GM12878 (cell line): ENCODE measurements at regions not wholly inside any gene's neighbourhood (a gene's known extent, or its start where the extent isn't known, plus 50 kb on each side); places are given as distances from the start of the nearest gene placed in this dataset.

Source experiments
- ATAC-seq: fragments of 200-7000 bp; cut with Tn5 transposase; 3 replicates; pipeline ENCODE4 v1.9.1; 2020; ENCODE audit warnings: mild to moderate bottlenecking, moderate library complexity
- BruUV-seq: library from RNA; stranded (reverse); fragments of 400-500 nt; replicated peaks from 2 replicates; lab custom pipeline; 2021; lab: Mats Ljungman, UMichigan
- CTCF ChIA-PET: fragments of 300-600 bp; sonication (Branson Sonifier 250); formaldehyde crosslinking; extraction: SDS; loops from one replicate; lab custom pipeline; 2021; ENCODE audit warnings: inconsistent platforms; lab: Yijun Ruan, JAX
- POLR2A ChIA-PET: fragments of 350-600 bp; formaldehyde crosslinking; extraction: SDS; loops from one replicate; lab custom pipeline; 2021; ENCODE audit warnings: inconsistent platforms; lab: Charles Lee
- RAD21 ChIA-PET: fragments of 300-600 bp; sonication (Branson Sonifier 250); formaldehyde crosslinking; loops from one replicate; lab custom pipeline; 2023; ENCODE audit warnings: antibody characterized with exemption; ENCODE audit not compliant: unreplicated experiment; lab: Charles Lee
- SMC1A ChIA-PET: fragments of 300-600 bp; sonication (Branson Sonifier 250); formaldehyde crosslinking; loops from one replicate; lab custom pipeline; 2023; ENCODE audit not compliant: unreplicated experiment, uncharacterized antibody; lab: Charles Lee
- DNase-seq: peaks from one replicate; pipeline ENCODE4 v3.0.0-alpha.2; 2011; ENCODE audit warnings: low read depth, low spot score
- FAIRE-seq: peaks from 3 replicates; lab custom pipeline; 2011; peaks lifted over from hg19 to GRCh38; lab: Jason Lieb, UNC
- H2AFZ ChIP-seq: 2 replicates; pipeline ENCODE4 v1.6.0; 2011; ENCODE audit warnings: low read depth, low read length, control low read depth; ENCODE audit not compliant: control insufficient read depth
- H3K27ac ChIP-seq: 2 replicates; pipeline ENCODE4 v1.5.1; 2011; ENCODE audit warnings: control low read depth; ENCODE audit not compliant: control insufficient read depth, insufficient read depth
- H3K27me3 ChIP-seq, 2 experiments: replicated peaks in 1 of 2; 2 replicates each; pipeline versions ENCODE4 v1.6.0 to v1.6.1; 2011; ENCODE audit warnings: low read length in 1 of 2; ENCODE audit not compliant: control insufficient read depth in 2 of 2, insufficient read depth in 2 of 2
- H3K36me3 ChIP-seq, 2 experiments: 2 replicates each; pipeline ENCODE4 v1.5.1; 2011; ENCODE audit warnings: low read length in 1 of 2; ENCODE audit not compliant: control insufficient read depth in 2 of 2, insufficient read depth in 2 of 2
- H3K4me1 ChIP-seq: 2 replicates; pipeline ENCODE4 v1.6.1; 2011; ENCODE audit warnings: mild to moderate bottlenecking, low read length, moderate library complexity, mixed read lengths; ENCODE audit not compliant: control insufficient read depth, insufficient read depth
- H3K4me2 ChIP-seq: 2 replicates; pipeline ENCODE4 v1.6.0; 2011; ENCODE audit warnings: control low read depth; ENCODE audit not compliant: control insufficient read depth, insufficient read depth
- H3K4me3 ChIP-seq: fragments of 200-600 bp; sonication (generic); 2 replicates; pipeline ENCODE4 v1.5.1; 2016
- H3K79me2 ChIP-seq: 2 replicates; pipeline ENCODE4 v1.6.0; 2011; ENCODE audit warnings: low read length; ENCODE audit not compliant: control insufficient read depth, insufficient read depth
- H3K9ac ChIP-seq: 2 replicates; pipeline ENCODE4 v1.8.0; 2011; ENCODE audit warnings: low read length, control low read depth, mixed read lengths; ENCODE audit not compliant: control insufficient read depth, insufficient read depth
- H3K9me3 ChIP-seq: replicated peaks from 3 replicates; pipeline ENCODE4 v1.5.1; 2011; ENCODE audit warnings: mild to moderate bottlenecking, low read length; ENCODE audit not compliant: control insufficient read depth, insufficient read depth
- H4K20me1 ChIP-seq: 2 replicates; pipeline ENCODE4 v1.6.0; 2011; ENCODE audit not compliant: control insufficient read depth, insufficient read depth
- CBX3 ChIP-seq: fragments of 200-600 bp; sonication (generic); IDR thresholded peaks from 2 replicates; pipeline ENCODE4 v1.6.1; 2016; ENCODE audit warnings: low read depth, borderline replicate concordance
- ETV6 ChIP-seq, 2 experiments: fragments of 450-650 bp in 1 of 2; IDR thresholded peaks in 1 of 2; conservative IDR thresholded peaks in 1 of 2; 2 replicates each; pipeline ENCODE4 v1.6.1; 2014; ENCODE audit warnings: antibody characterized with exemption in 1 of 2, borderline replicate concordance in 1 of 2, low read depth in 1 of 2, mild to moderate bottlenecking in 1 of 2, moderate library complexity in 1 of 2
- FOS ChIP-seq: IDR thresholded peaks from 3 replicates; pipeline ENCODE4 v1.6.1; 2011; ENCODE audit warnings: borderline replicate concordance; ENCODE audit not compliant: insufficient read length; ENCODE audit errors: extremely low read depth
- FOXM1 ChIP-seq: IDR thresholded peaks from 2 replicates; pipeline ENCODE4 v1.6.1; 2012; ENCODE audit warnings: low read depth, mild to moderate bottlenecking, inconsistent platforms, low read length, moderate library complexity
- JUNB ChIP-seq: IDR thresholded peaks from 2 replicates; pipeline ENCODE4 v1.6.1; 2016; ENCODE audit warnings: antibody characterized with exemption, mild to moderate bottlenecking
- NFXL1 ChIP-seq: fragments of 450-650 bp; IDR thresholded peaks from 2 replicates; pipeline ENCODE4 v1.6.1; 2017; ENCODE audit warnings: antibody characterized with exemption, mild to moderate bottlenecking, borderline replicate concordance
- NRF1 ChIP-seq: conservative IDR thresholded peaks from 2 replicates; pipeline ENCODE4 v1.6.1; 2011; ENCODE audit warnings: mild to moderate bottlenecking, low read depth, low read length, improper control_type of control experiment
- PAX8 ChIP-seq: fragments of 450-650 bp; IDR thresholded peaks from 2 replicates; pipeline ENCODE4 v1.6.1; 2017; ENCODE audit warnings: mild to moderate bottlenecking, moderate library complexity
- SIN3A ChIP-seq: IDR thresholded peaks from 2 replicates; pipeline ENCODE4 v1.6.1; 2012; ENCODE audit warnings: low read depth, low read length, improper control_type of control experiment
- ZNF274 ChIP-seq: IDR thresholded peaks from one replicate; pipeline ENCODE4 v1.8.0; 2011; ENCODE audit not compliant: insufficient read length, insufficient read depth
- WGBS: methylation state at CpG from one replicate; pipeline ENCODE4 v1.1.6; 2016; ENCODE audit warnings: low lambda C conversion rate; ENCODE audit not compliant: insufficient replicate concordance, insufficient coverage; ENCODE audit errors: missing lambda C conversion rate; 5-methylcytosine and 5-hydroxymethylcytosine counted together
- in situ Hi-C: fragments of 300-500 bp; cut with MboI; formaldehyde crosslinking; loops from 9 replicates; pipeline ENCODE4 v1.14.3; 2018; ENCODE audit warnings: mixed read lengths
- intact Hi-C: fragments of 100-400 bp; cut with micrococcal nuclease; formaldehyde crosslinking; loops from one replicate; pipeline ENCODE4 v1.14.2; 2022; ENCODE audit not compliant: unreplicated experiment
- TF ChIP-seq, protein P1 (sequence below): fragments of 150-350 bp; IDR thresholded peaks from 2 replicates; pipeline ENCODE4 v1.6.1; 2014; ENCODE audit warnings: mild to moderate bottlenecking, low read depth, low read length
- TF ChIP-seq, protein P2 (sequence below): IDR thresholded peaks from 2 replicates; pipeline ENCODE4 v1.6.1; 2012; ENCODE audit warnings: low read depth, low read length, improper control_type of control experiment
- TF ChIP-seq, protein P3 (sequence below): fragments of 450-650 bp; IDR thresholded peaks from 2 replicates; pipeline ENCODE4 v1.6.1; 2016; ENCODE audit warnings: mild to moderate bottlenecking

DNA sequence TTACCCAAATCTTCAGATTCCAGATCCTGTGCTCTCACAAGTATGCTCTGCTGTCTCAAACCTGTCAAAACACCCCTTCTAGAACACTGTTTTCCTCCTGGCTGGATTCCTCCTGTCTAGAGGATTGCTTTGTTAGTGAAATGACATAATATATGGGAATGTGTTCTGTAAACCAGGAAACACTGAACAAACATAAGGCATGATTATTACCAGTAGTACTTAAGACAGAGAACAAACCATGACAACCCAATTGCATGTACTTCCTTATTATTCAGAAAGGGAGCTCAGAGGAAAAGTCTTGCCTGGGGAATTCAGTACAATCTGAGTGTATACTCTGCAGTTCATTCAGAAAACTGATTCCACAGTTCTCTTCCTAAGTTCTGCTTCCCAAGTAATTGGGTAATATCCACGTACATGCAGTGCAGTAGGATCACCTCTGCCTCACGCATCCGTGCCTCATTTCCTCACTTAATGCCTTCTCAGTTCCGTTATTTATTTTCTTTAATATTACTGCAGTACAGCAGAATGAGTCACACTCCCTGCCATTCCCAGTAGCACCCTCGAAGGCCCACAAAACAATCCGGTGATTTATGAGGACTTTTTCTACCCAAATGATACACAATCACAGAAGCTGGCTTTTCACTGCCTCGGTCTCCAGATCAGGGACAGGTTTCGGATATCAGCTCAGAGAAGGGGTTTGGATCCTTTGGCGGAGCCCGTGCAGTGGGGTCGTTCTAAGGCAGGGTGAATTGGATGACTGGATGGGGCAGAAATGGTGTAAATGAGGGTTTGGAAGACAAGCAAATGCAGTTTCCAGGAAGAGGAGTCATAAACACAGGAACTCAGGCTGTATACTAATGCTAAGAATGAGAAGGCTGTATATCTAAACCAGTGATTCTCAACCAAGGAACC is 896.9 kb downstream of the KCNA4 start:
- Histone ChIP-seq H3K27me3 (no peaks in the 10 kb centered on the region), H3K4me3 (no peak overlapping the region), H4K20me1 (no peaks in the 10 kb centered on the region), H3K79me2 (no peaks in the 10 kb centered on the region), H3K4me2 (no peak overlapping the region), H3K9me3 (no peaks in the 10 kb centered on the region), H3K27ac (no peak overlapping the region), H3K4me1 (no peaks in the 10 kb centered on the region), H3K9ac (no peak overlapping the region), H2AFZ (no peak overlapping the region), H3K36me3 (no peaks in the 10 kb centered on the region)
- POLR2A ChIA-PET: no interaction called here
- no peak for ATAC-seq
- in situ Hi-C loops: no loop called here
- DNase-seq: no peak
- RAD21 ChIA-PET: no interaction called here
- CTCF ChIA-PET: no interaction called here
- BruUV-seq: no TSS peak
- intact Hi-C loops: no loop called here
- SMC1A ChIA-PET: no interaction called here
- WGBS: 20% methylated on average over 11 of the region's 11 CpGs
- TF ChIP-seq FOS: no peak
- FAIRE-seq: no peak

DNA sequence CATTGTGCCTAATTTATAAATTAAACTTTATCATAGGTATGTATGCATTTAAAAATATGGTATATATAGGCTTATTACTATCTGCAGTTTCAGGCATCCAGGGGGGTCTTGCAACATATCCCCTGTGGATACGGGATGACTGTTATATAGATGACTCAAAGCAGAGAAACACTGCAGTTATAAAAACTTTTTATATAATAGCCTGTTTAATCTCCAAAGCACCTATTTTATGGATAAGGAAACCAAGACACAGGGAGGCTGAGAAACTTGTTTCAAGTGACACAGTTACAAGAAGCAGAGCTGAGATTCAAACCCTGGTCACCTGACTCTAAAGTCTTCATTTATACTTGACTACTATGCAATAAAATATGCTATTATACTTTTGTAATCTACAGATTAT is 897.7 kb downstream of the KCNA4 start:
- WGBS: 0% methylated on average over 1 of the region's 1 CpG
- no peaks in the 10 kb centered on the region for H3K79me2 ChIP-seq
- H3K27me3 ChIP-seq: no peaks in the 10 kb centered on the region
- H3K4me2 ChIP-seq: no peak overlapping the region
- no peak overlapping the region for H3K27ac ChIP-seq
- POLR2A ChIA-PET: no interaction called here
- CTCF ChIA-PET: no interaction called here
- no peak overlapping the region for H3K4me3 ChIP-seq
- no peaks in the 10 kb centered on the region for H3K4me1 ChIP-seq
- intact Hi-C loops: no loop called here
- no peak overlapping the region for H2AFZ ChIP-seq
- RAD21 ChIA-PET: no interaction called here
- H3K9ac ChIP-seq: no peak overlapping the region
- FAIRE-seq (no peak), DNase-seq (no peak), ATAC-seq (no peak)
- H4K20me1 ChIP-seq: no peaks in the 10 kb centered on the region
- no peaks in the 10 kb centered on the region for H3K36me3 ChIP-seq
- SMC1A ChIA-PET: no interaction called here
- in situ Hi-C loops: no loop called here
- no peaks in the 10 kb centered on the region for H3K9me3 ChIP-seq
- no TSS peak for BruUV-seq
- no peak for TF ChIP-seq SIN3A
- TF ChIP-seq NRF1: no peak
- TF ChIP-seq, protein P1, sequence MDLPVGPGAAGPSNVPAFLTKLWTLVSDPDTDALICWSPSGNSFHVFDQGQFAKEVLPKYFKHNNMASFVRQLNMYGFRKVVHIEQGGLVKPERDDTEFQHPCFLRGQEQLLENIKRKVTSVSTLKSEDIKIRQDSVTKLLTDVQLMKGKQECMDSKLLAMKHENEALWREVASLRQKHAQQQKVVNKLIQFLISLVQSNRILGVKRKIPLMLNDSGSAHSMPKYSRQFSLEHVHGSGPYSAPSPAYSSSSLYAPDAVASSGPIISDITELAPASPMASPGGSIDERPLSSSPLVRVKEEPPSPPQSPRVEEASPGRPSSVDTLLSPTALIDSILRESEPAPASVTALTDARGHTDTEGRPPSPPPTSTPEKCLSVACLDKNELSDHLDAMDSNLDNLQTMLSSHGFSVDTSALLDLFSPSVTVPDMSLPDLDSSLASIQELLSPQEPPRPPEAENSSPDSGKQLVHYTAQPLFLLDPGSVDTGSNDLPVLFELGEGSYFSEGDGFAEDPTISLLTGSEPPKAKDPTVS: no peak
- no peak for TF ChIP-seq JUNB
- no peak for TF ChIP-seq ZNF274
- TF ChIP-seq NFXL1: no peak
- TF ChIP-seq ETV6 (conservative IDR thresholded peaks at IDR 0.05 in 1 of 2, IDR thresholded peaks at IDR 0.05 in 1 of 2; ENCODE audit: borderline replicate concordance in 1 of 2, low read depth in 1 of 2): no peak
- TF ChIP-seq PAX8: no peak
- TF ChIP-seq CBX3: no peak
- TF ChIP-seq FOXM1: no peak
- TF ChIP-seq, protein P2, sequence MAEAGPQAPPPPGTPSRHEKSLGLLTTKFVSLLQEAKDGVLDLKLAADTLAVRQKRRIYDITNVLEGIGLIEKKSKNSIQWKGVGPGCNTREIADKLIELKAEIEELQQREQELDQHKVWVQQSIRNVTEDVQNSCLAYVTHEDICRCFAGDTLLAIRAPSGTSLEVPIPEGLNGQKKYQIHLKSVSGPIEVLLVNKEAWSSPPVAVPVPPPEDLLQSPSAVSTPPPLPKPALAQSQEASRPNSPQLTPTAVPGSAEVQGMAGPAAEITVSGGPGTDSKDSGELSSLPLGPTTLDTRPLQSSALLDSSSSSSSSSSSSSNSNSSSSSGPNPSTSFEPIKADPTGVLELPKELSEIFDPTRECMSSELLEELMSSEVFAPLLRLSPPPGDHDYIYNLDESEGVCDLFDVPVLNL: no peak
- TF ChIP-seq, protein P3, sequence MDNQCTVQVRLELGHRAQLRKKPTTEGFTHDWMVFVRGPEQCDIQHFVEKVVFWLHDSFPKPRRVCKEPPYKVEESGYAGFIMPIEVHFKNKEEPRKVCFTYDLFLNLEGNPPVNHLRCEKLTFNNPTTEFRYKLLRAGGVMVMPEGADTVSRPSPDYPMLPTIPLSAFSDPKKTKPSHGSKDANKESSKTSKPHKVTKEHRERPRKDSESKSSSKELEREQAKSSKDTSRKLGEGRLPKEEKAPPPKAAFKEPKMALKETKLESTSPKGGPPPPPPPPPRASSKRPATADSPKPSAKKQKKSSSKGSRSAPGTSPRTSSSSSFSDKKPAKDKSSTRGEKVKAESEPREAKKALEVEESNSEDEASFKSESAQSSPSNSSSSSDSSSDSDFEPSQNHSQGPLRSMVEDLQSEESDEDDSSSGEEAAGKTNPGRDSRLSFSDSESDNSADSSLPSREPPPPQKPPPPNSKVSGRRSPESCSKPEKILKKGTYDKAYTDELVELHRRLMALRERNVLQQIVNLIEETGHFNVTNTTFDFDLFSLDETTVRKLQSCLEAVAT: no peak
